ENCODE measurements at regions not wholly inside any gene's neighbourhood (a gene's known extent, or its start where the extent isn't known, plus 50 kb on each side); places are given as distances from the start of the nearest gene placed in this dataset.

DNA sequence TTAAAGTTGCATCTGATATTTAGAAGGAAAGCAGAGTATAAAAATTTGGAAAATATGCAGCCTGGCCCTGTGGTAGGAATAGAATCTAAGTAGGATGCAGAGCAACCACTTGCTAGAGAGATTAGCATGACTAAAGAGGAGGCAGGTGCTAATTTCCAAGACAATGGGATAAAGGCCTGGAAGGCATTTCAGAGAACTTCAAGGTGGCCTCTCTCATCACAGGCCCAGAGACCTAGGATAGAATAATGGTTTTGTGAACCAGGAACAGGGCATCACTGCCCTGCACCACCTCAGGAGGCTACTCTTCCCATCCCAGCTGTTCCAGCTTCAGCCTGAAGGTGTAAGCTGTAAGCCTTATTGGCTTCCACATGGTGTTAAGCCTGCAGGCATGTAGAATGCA, 621.7 kb upstream of the HS3ST1 start:
- no peak for TF ChIP-seq CHD2 (IDR thresholded peaks at IDR 0.05; ENCODE audit: low read length, partially characterized antibody)
- TF ChIP-seq, protein P1, sequence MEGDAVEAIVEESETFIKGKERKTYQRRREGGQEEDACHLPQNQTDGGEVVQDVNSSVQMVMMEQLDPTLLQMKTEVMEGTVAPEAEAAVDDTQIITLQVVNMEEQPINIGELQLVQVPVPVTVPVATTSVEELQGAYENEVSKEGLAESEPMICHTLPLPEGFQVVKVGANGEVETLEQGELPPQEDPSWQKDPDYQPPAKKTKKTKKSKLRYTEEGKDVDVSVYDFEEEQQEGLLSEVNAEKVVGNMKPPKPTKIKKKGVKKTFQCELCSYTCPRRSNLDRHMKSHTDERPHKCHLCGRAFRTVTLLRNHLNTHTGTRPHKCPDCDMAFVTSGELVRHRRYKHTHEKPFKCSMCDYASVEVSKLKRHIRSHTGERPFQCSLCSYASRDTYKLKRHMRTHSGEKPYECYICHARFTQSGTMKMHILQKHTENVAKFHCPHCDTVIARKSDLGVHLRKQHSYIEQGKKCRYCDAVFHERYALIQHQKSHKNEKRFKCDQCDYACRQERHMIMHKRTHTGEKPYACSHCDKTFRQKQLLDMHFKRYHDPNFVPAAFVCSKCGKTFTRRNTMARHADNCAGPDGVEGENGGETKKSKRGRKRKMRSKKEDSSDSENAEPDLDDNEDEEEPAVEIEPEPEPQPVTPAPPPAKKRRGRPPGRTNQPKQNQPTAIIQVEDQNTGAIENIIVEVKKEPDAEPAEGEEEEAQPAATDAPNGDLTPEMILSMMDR (IDR thresholded peaks at IDR 0.05), result no peak
- no peak for TF ChIP-seq POLR2AphosphoS5 (IDR thresholded peaks at IDR 0.05; ENCODE audit: low read depth, low read length)
- TF ChIP-seq, protein P2, sequence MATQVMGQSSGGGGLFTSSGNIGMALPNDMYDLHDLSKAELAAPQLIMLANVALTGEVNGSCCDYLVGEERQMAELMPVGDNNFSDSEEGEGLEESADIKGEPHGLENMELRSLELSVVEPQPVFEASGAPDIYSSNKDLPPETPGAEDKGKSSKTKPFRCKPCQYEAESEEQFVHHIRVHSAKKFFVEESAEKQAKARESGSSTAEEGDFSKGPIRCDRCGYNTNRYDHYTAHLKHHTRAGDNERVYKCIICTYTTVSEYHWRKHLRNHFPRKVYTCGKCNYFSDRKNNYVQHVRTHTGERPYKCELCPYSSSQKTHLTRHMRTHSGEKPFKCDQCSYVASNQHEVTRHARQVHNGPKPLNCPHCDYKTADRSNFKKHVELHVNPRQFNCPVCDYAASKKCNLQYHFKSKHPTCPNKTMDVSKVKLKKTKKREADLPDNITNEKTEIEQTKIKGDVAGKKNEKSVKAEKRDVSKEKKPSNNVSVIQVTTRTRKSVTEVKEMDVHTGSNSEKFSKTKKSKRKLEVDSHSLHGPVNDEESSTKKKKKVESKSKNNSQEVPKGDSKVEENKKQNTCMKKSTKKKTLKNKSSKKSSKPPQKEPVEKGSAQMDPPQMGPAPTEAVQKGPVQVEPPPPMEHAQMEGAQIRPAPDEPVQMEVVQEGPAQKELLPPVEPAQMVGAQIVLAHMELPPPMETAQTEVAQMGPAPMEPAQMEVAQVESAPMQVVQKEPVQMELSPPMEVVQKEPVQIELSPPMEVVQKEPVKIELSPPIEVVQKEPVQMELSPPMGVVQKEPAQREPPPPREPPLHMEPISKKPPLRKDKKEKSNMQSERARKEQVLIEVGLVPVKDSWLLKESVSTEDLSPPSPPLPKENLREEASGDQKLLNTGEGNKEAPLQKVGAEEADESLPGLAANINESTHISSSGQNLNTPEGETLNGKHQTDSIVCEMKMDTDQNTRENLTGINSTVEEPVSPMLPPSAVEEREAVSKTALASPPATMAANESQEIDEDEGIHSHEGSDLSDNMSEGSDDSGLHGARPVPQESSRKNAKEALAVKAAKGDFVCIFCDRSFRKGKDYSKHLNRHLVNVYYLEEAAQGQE (IDR thresholded peaks at IDR 0.05; ENCODE audit: low read depth, low read length), result no peak
- TF ChIP-seq NRF1 (IDR thresholded peaks at IDR 0.05; ENCODE audit: low read depth, low read length), result no peak
- TF ChIP-seq, protein P3, sequence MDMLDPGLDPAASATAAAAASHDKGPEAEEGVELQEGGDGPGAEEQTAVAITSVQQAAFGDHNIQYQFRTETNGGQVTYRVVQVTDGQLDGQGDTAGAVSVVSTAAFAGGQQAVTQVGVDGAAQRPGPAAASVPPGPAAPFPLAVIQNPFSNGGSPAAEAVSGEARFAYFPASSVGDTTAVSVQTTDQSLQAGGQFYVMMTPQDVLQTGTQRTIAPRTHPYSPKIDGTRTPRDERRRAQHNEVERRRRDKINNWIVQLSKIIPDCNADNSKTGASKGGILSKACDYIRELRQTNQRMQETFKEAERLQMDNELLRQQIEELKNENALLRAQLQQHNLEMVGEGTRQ (IDR thresholded peaks at IDR 0.05; ENCODE audit: borderline replicate concordance, low read depth, low read length), result no peak
- TF ChIP-seq RAD21 (IDR thresholded peaks at IDR 0.05; ENCODE audit: low read length), result no peak
- TF ChIP-seq YY1 (IDR thresholded peaks at IDR 0.05; ENCODE audit: low read depth), result no peak
